GM03348 (cell line): ENCODE measurements at regions not wholly inside any gene's neighbourhood (a gene's known extent, or its start where the extent isn't known, plus 50 kb on each side); places are given as distances from the start of the nearest gene placed in this dataset.

Source experiments
- DNase-seq: peaks from one replicate; pipeline ENCODE4 v3.0.0; 2012; ENCODE audit warnings: low spot score

- DNase-seq: no peak
These were observed 91.8 kb upstream of the KLF7 start for GRCh38 chr2:207257251-207258250.

DNA sequence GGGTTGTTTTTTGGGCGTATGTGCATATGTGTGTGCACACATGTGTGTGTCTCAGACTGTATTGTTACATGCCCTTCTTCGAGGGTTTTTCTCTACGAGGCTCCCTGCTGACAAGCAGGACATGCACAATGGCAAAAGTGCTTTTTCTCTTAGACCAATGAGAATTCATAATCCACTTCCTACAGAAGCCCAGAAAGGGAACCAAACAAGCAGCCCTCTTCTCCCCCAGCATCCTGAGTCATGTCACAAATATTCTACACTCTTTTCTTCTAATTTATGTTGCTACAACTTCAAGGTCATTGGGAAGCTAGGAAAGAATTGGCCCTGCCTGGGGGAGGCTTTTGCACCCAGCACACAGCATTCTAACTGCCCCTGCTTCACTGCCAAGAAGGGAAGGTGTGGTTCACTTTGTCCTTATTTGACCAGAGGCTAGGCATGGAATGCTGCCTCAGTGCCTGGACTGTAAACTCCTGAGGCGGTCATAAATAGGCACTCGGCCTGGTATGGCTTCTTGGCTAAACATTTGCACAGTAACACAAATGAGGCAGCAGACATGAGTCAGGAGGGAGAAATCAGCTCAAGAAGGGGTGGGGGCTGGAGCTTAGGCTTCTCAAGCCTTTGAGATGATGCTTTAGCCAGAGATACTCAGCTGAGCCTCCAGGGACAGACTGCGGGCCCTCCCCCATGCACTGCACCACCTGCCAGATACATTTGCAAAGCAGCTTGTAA is 92.7 kb upstream of the KLF7 start:
- peak; percentile 91 for DNase-seq

DNA sequence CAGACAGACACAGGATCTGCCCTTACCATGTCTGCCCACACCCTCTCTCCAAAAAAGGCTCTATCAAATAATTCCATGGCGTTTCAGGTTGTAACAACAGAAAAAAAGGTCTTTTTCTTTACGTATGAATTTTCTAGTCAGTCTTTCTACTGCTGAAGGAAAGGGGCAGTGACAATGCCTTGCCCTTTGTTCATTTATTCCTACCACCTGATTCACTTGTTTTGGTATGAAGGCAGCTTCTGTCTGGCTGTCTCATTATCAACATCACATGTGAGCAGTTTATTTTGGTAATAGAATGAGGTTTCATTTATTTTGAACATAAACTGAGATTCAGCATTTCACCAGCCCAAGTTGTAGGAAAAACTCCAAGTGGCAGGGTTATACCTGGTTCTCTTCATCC is 94.3 kb upstream of the KLF7 start:
- DNase-seq: no peak

- DNase-seq: no peak
These were observed 95.2 kb upstream of the KLF7 start for GRCh38 chr2:207260947-207261346.

- DNase-seq: no peak
These were observed 98.6 kb upstream of the KLF7 start for GRCh38 chr2:207264310-207264709.

DNA sequence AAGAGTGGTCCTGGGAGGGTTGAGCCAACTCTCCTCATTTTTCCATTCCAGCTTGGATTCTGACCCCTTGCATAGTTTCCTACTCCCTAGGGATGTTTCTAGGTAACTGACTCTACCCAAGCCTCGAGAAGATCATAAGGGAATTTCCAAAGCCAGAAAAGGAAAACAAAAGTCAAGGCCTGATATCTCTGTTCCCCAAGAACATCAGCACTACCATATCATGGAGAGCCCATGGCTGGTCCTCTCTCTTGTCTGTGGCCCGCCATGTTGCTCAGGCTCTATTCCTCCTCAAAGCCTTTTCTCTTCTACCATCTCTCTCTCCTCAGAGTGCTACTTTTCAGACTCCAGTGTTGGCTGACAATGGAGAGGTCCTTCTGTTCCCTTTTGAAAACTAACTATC is 99.6 kb upstream of the KLF7 start:
- no peak for DNase-seq

DNA sequence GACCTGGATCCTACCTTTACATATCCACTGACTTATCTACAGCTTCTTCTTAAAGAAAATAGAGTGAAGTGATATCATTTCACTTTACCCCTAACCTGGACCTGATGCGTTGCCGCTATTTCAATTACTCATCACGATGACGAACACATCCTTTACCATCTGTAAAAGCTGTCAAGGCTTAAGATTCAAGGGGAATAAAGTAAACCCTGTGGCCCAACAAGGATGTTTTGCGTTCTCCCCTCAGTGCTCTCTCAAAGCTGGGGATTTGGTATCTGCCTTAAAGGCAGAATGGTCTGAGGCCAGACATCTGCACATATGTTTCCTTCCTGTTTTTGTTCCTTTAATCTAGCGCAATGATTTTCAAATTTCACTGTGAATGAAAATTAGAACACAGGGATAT is 100.1 kb upstream of the KLF7 start:
- no peak for DNase-seq

- DNase-seq: no peak
These were observed 100.9 kb upstream of the KLF7 start for GRCh38 chr2:207266648-207267047.

- DNase-seq: no peak
These were observed 103.3 kb upstream of the KLF7 start for GRCh38 chr2:207269038-207269437.

DNA sequence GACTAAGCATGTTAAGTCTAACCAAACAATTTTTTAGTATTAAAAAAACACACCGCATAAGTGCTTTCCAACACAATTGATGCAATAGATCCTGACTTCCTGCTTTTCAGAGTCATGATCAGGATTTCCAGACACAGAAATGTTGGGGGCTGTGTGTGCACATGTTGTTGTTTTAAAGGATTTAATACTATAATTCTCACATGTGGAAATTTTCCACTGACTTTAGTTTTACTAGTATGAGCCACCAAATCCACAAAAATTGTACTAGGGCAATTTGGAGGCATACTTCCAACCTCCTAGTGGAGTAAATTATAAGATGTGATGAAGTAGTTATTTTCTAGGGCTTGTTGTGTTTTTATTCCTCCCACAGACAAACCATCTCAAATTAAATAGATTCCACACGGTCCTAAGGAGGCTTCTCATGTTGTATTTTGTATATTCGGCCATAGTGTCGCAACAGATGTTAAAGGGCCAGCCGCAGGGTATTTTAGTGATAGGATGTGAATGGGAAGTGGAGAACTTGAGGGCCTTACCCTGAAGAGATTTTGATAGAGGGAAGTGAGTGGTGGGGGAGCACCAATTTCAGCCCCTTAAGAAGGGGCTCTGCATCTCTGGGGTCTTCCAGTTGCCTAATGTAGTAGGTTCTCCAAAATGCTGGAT is 108.9 kb upstream of the KLF7 start:
- no peak for DNase-seq

- no peak for DNase-seq
These were observed 110.0 kb upstream of the KLF7 start for GRCh38 chr2:207275779-207276178.

DNA sequence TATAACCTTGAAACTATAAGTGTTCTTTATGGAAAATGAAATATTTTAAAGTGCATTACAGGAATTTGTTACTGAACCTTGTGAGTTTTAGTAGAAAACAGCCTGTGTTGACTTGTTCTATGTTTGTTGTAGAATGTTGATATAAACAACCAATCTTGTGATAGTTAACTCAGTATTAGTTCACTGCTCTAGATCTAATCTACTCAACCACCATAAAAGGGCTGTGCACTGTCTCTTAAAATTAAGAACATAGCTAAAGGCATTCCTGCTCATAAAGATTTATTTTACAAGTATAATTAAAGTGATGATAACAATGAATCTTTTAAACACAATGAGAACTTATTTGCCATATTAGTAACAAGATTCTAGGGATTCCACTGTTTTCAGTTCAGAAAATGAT is 110.5 kb upstream of the KLF7 start:
- DNase-seq: no peak

- DNase-seq: no peak
These were observed 111.1 kb upstream of the KLF7 start for GRCh38 chr2:207276858-207277257.

GRCh38 chr2:207279520-207279919 is 113.8 kb upstream of the KLF7 start:
- no peak for DNase-seq

- DNase-seq: no peak
These were observed 115.7 kb upstream of the KLF7 start for GRCh38 chr2:207281436-207281835.

GRCh38 chr2:207282916-207283315 is 117.2 kb upstream of the KLF7 start:
- no peak for DNase-seq

- peak; percentile 16 for DNase-seq
These were observed 117.6 kb upstream of the KLF7 start for GRCh38 chr2:207283356-207283755.

DNA sequence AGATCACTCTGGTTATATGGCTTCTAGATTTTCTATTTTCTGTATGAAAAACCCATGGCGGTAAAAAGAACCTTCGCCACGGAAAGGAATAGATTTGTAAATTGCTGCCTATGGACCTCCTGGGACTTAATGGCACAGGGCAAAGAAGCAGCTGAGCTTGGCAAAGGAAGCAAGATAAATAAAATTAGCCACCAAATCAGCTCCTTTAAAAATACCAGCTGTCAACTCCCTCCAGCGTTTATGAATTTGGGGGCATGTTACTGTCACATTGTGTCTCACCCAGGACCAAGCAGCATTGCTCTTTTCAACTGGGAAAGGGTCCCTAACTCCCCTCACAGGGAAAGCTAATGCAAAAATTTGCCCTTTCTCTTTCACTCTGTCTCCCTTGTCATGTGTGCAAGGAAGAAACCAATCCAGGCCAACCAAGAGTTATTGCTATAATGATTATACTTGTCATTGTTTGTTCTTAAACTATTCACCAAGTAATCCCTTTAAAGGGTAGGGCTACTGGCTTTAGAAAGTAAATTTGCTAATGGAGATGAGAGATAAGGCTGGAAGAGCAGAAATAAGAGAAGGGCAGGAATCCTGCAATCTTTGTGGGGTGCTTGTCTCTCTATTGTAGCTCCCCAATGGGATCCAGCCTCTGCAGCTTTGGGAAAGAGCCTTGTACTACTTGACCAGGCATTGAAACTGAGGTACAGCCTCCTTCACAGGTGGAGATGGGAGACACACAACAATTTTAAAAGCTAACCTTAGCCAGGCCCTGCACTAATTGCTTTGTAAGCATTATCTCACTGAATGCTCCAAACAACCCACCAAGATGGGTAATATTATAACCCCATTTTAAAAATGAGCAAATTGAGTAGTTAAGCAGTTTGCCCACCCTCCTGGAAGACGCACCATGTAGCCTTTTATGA is 119.1 kb upstream of the KLF7 start:
- no peak for DNase-seq

GRCh38 chr2:207285473-207285815 is 119.7 kb upstream of the KLF7 start:
- no peak for DNase-seq

DNA sequence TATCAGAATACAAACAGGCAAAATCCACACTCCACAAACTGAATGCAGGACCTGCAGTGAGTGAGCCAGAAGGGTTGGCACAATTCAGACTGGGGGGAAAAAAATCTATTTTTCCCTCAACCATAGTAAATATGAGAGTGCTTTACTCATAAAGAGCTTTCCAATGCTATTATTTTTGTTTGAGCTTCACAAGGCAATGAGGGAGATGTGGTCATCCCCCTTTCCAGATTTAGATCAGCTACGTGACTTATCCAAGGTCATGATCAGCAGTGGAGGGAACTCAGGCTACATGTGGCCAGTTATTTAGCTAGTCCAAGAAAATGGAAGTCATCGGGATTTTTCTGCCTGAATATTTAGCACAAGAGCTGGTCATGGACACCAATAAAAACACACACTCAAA is 120.4 kb upstream of the KLF7 start:
- no peak for DNase-seq

DNA sequence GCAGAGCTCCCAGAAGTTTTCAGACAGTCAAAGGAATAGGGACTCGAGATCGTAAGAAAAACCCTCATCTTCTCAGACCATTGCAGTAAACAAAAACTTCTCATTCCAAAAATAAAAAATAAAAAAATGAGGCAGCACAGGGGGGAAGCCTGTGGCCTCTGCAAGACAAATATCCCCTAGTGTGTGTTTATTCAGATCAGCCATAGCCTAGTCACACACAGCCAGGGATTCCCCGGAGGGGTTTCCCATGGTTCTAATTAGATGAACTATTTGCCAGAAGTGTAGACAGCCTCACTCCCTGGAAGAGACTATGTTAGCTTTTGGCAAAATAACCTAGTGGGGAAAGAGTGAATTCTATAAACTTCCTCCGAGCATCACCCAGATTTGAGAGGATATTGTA is 122.9 kb upstream of the KLF7 start:
- DNase-seq: no peak
